Colonic mucosa (tissue), 4 donors: ENCODE measurements at regions not wholly inside any gene's neighbourhood (a gene's known extent, or its start where the extent isn't known, plus 50 kb on each side); places are given as distances from the start of the nearest gene placed in this dataset.

Source experiments
- DNase-seq: peaks from one replicate; pipeline ENCODE4 v3.0.0-alpha.2; 2020
- H3K27ac ChIP-seq: fragments of 200-600 bp; one replicate; pipeline ENCODE4 v1.8.0; 2021
- H3K27me3 ChIP-seq: fragments of 200-600 bp; one replicate; pipeline ENCODE4 v1.8.0; 2021
- H3K36me3 ChIP-seq: fragments of 200-600 bp; one replicate; pipeline ENCODE4 v1.8.0; 2021
- H3K4me1 ChIP-seq: fragments of 200-600 bp; one replicate; pipeline ENCODE4 v1.8.0; 2021; ENCODE audit warnings: mild to moderate bottlenecking
- H3K4me3 ChIP-seq: fragments of 200-600 bp; one replicate; pipeline ENCODE4 v1.8.0; 2021
- H3K9ac ChIP-seq, 2 donors: one replicate each; pipeline ENCODE4 v1.7.0; 2013; ENCODE audit warnings: control low read depth in 2 of 2, low read depth in 2 of 2, low read length in 2 of 2
- H3K9me3 ChIP-seq: fragments of 200-600 bp; one replicate; pipeline ENCODE4 v1.8.0; 2021
- CTCF ChIP-seq: fragments of 200-600 bp; IDR thresholded peaks from one replicate; pipeline ENCODE4 v1.8.0; 2022; ENCODE audit warnings: antibody characterized with exemption, mild to moderate bottlenecking
- intact Hi-C: fragments of 100-400 bp; cut with DNase I; formaldehyde crosslinking; loops from one replicate; pipeline ENCODE4 v1.14.1; 2022
- donor health status: healthy.
- donor health status: DM: no; HTN: no; CAD: no.
- donor health status: DM: no; HTN: no; CAD: no.

GRCh38 chr2:234189230-234189629 is 138.7 kb downstream of the SPP2 start:
- H3K4me3 ChIP-seq: no peak overlapping the region
- DNase-seq: no peak
- no peaks in the 10 kb centered on the region for H3K4me1 ChIP-seq
- no peak overlapping the region for H3K27ac ChIP-seq
- no peak overlapping the region for H3K9ac ChIP-seq
- H3K36me3 ChIP-seq: no peaks in the 10 kb centered on the region
- no peak for TF ChIP-seq CTCF
- no peaks in the 10 kb centered on the region for H3K27me3 ChIP-seq
- intact Hi-C loops: no loop called here
- H3K9me3 ChIP-seq: no peaks in the 10 kb centered on the region

GRCh38 chr2:234187646-234188174 is 137.2 kb downstream of the SPP2 start:
- H3K27ac ChIP-seq: no peak overlapping the region
- DNase-seq: no peak

GRCh38 chr2:234181121-234181520 is 130.6 kb downstream of the SPP2 start:
- intact Hi-C loops: no loop called here
- no peak overlapping the region for H3K27ac ChIP-seq
- H3K4me3 ChIP-seq: no peak overlapping the region
- H3K36me3 ChIP-seq: no peaks in the 10 kb centered on the region
- no peak overlapping the region for H3K9ac ChIP-seq
- H3K9me3 ChIP-seq: no peaks in the 10 kb centered on the region
- no peaks in the 10 kb centered on the region for H3K4me1 ChIP-seq
- no peaks in the 10 kb centered on the region for H3K27me3 ChIP-seq
- DNase-seq: no peak
- no peak for TF ChIP-seq CTCF

More at GRCh38 chr2:234187646-234188174, 137.2 kb downstream of the SPP2 start:
- no peak for TF ChIP-seq CTCF
- intact Hi-C loops: no loop called here
- Histone ChIP-seq H3K9ac (no peak overlapping the region), H3K36me3 (no peaks in the 10 kb centered on the region), H3K27me3 (no peaks in the 10 kb centered on the region), H3K4me1 (no peaks in the 10 kb centered on the region), H3K9me3 (no peaks in the 10 kb centered on the region), H3K4me3 (no peak overlapping the region)

GRCh38 chr2:234179031-234179363 is 128.5 kb downstream of the SPP2 start:
- H3K9ac ChIP-seq: no peak overlapping the region
- no peaks in the 10 kb centered on the region for H3K4me1 ChIP-seq
- no peak overlapping the region for H3K27ac ChIP-seq
- no peak overlapping the region for H3K4me3 ChIP-seq
- no peak for TF ChIP-seq CTCF
- no peaks in the 10 kb centered on the region for H3K27me3 ChIP-seq
- H3K36me3 ChIP-seq: no peaks in the 10 kb centered on the region
- H3K9me3 ChIP-seq: no peaks in the 10 kb centered on the region
- intact Hi-C loops: no loop called here
- DNase-seq: no peak

GRCh38 chr2:234178330-234179030 is 128.0 kb downstream of the SPP2 start:
- no peak for TF ChIP-seq CTCF
- Histone ChIP-seq H3K27me3 (no peaks in the 10 kb centered on the region), H3K4me1 (no peaks in the 10 kb centered on the region), H3K36me3 (no peaks in the 10 kb centered on the region), H3K27ac (no peak overlapping the region), H3K9ac (no peak overlapping the region), H3K4me3 (no peak overlapping the region), H3K9me3 (no peaks in the 10 kb centered on the region)
- intact Hi-C loops: no loop called here
- DNase-seq: no peak
